Sigmoid colon (tissue), 6 donors: ENCODE measurements at regions not wholly inside any gene's neighbourhood (a gene's known extent, or its start where the extent isn't known, plus 50 kb on each side); places are given as distances from the start of the nearest gene placed in this dataset.

Source experiments
- DNase-seq: peaks from one replicate; pipeline ENCODE4 v3.0.0-alpha.2; 2019
- H3K27ac ChIP-seq, 4 donors: fragments of 200-600 bp; sonication (generic); one replicate each; pipeline ENCODE4 v1.5.1; 2016 to 2019; ENCODE audit warnings: mild to moderate bottlenecking in 1 of 4
- H3K27me3 ChIP-seq, 3 donors: fragments of 200-600 bp; sonication (generic); one replicate each; pipeline ENCODE4 v1.5.1; 2019; ENCODE audit warnings: mild to moderate bottlenecking in 1 of 3
- H3K36me3 ChIP-seq, 4 donors: fragments of 200-600 bp; sonication (generic); one replicate each; pipeline ENCODE4 v1.5.1; 2016 to 2019
- H3K4me1 ChIP-seq, 4 donors: fragments of 200-600 bp; sonication (generic); one replicate each; pipeline ENCODE4 v1.5.1; 2017 to 2019
- H3K4me3 ChIP-seq, 4 donors: fragments of 200-600 bp; sonication (generic); one replicate each; pipeline ENCODE4 v1.5.1; 2017 to 2019; ENCODE audit warnings: mild to moderate bottlenecking in 2 of 4, moderate library complexity in 1 of 4
- H3K9me3 ChIP-seq, 4 donors: fragments of 200-600 bp in 3 of 4; sonication (generic) in 3 of 4; one replicate each; pipeline versions ENCODE4 v1.5.1 to v1.6.1; 2013 to 2019
- CTCF ChIP-seq, 4 experiments: fragments of 450-650 bp in 3 of 4; fragments of 200-600 bp in 1 of 4; IDR thresholded peaks; one replicate each; pipeline ENCODE4 v1.5.1; 2016 to 2019; ENCODE audit warnings: antibody characterized with exemption in 4 of 4, mild to moderate bottlenecking in 3 of 4, moderate library complexity in 2 of 4
- EP300 ChIP-seq, 4 donors: sonication (generic); formaldehyde crosslinking; IDR thresholded peaks; one replicate each; pipeline ENCODE4 v1.6.1; 2017; ENCODE audit warnings: antibody characterized with exemption in 4 of 4
- POLR2A ChIP-seq, 2 donors: fragments of 450-650 bp; IDR thresholded peaks; one replicate each; pipeline ENCODE4 v1.6.1; 2016; ENCODE audit warnings: antibody characterized with exemption in 2 of 2, mild to moderate bottlenecking in 2 of 2, moderate library complexity in 2 of 2
- POLR2AphosphoS5 ChIP-seq, 4 donors: sonication (generic); formaldehyde crosslinking; IDR thresholded peaks; one replicate each; pipeline ENCODE4 v1.6.1; 2017; ENCODE audit warnings: antibody characterized with exemption in 4 of 4
- WGBS, 2 donors: extraction: QIAGEN DNeasy Blood & Tissue Kit; methylation state at CpG; one replicate each; pipeline ENCODE4 v1.1.7; 2013; 5-methylcytosine and 5-hydroxymethylcytosine counted together
- intact Hi-C: fragments of 100-400 bp; cut with DNase I; formaldehyde crosslinking; loops from one replicate; pipeline ENCODE4 v1.15.1; 2023
- donor health status: healthy with polysubstance abuse.
- donor health status: healthy.

- no peak overlapping the region for H3K4me3 ChIP-seq
- intact Hi-C loops: no loop called here
- TF ChIP-seq POLR2AphosphoS5 (IDR thresholded peaks at IDR 0.05): no peak
- TF ChIP-seq CTCF (IDR thresholded peaks at IDR 0.05): no peak
- no peak for TF ChIP-seq POLR2A (IDR thresholded peaks at IDR 0.05)
- TF ChIP-seq EP300 (IDR thresholded peaks at IDR 0.05): no peak
- no peaks in the 10 kb centered on the region for H3K27me3 ChIP-seq
- H3K9me3 ChIP-seq: no peaks in the 10 kb centered on the region
- no peaks in the 10 kb centered on the region for H3K36me3 ChIP-seq
- H3K27ac ChIP-seq: no peak overlapping the region
- no peak for DNase-seq
- WGBS, 2 donors: 82% methylated on average over 6 of the region's 6 CpGs
- peaks cover 0 to 34% (median 24%) of the 10 kb centered on the region in 4 donors for H3K4me1 ChIP-seq
Observed at GRCh38 chr10:78982726-78983125, 86.0 kb upstream of the ZMIZ1 start.

- H3K4me3 ChIP-seq: no peak overlapping the region
- no peaks in the 10 kb centered on the region for H3K27me3 ChIP-seq
- no peak overlapping the region for H3K27ac ChIP-seq
- 81 to 84% methylated on average over 4 of the region's 4 CpGs for WGBS, 2 donors
- no peak for TF ChIP-seq POLR2AphosphoS5 (IDR thresholded peaks at IDR 0.05)
- TF ChIP-seq EP300 (IDR thresholded peaks at IDR 0.05): no peak
- TF ChIP-seq POLR2A (IDR thresholded peaks at IDR 0.05): no peak
- no peak for TF ChIP-seq CTCF (IDR thresholded peaks at IDR 0.05)
- H3K9me3 ChIP-seq: no peaks in the 10 kb centered on the region
- H3K4me1 ChIP-seq: peaks cover 0 to 27% (median 22%) of the 10 kb centered on the region in 4 donors
- intact Hi-C loops: no loop called here
- H3K36me3 ChIP-seq: no peaks in the 10 kb centered on the region
- no peak for DNase-seq
Observed at GRCh38 chr10:78983608-78984007, 85.2 kb upstream of the ZMIZ1 start.

DNA sequence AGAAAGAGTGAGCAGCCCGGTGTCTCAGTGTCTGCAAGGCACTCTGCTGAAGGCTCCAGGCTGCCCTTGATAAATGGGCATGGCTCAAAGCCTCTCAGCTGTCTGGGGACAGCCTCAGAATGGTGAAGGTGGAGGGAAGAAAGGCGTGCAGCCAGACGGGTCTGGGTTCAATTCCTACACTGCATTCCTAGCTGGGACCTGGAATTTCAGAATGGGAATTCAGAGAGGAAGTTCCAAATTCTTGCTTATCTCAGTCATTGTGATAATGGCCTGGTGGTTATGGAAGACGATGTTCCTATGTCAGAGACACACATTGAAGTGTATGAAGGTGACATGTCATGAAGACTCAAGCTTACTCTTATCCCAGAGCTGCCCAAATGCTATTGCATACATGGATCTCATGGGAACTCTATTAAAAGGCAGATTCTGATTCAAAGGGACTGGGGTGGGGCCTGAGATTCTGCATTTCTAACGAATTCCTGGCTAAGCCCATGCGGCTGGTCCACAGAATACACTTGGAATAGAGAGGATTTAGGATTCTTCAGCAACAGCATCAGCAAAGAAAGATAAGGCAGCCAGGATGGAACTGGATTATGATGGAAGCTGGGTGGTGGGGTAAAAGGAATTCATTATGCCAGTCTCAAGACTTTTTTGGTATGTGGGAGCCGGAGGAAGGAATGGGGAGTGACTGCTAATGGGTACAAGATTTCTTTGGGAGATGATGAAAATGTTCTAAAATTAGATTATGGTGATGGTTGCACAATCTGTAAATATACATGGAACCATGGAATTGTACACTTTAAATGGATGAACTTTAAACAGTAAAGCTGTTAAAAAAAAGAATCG is 82.6 kb upstream of the ZMIZ1 start:
- Histone ChIP-seq H3K36me3 (no peaks in the 10 kb centered on the region), H3K4me1 (peaks cover 0 to 10% (median 4%) of the 10 kb centered on the region in 4 donors), H3K27ac (no peak overlapping the region), H3K4me3 (no peak overlapping the region), H3K27me3 (no peaks in the 10 kb centered on the region), H3K9me3 (no peaks in the 10 kb centered on the region)
- no peak for DNase-seq
- WGBS, 2 donors: 91% methylated on average over 8 of the region's 8 CpGs
- no peak for TF ChIP-seq CTCF (IDR thresholded peaks at IDR 0.05)
- no peak for TF ChIP-seq EP300 (IDR thresholded peaks at IDR 0.05)
- TF ChIP-seq POLR2A (IDR thresholded peaks at IDR 0.05): no peak
- no peak for TF ChIP-seq POLR2AphosphoS5 (IDR thresholded peaks at IDR 0.05)
- intact Hi-C loops: no loop called here

- intact Hi-C loops: no loop called here
- Histone ChIP-seq H3K4me1 (no peaks in the 10 kb centered on the region), H3K4me3 (no peak overlapping the region), H3K27me3 (no peaks in the 10 kb centered on the region), H3K9me3 (no peaks in the 10 kb centered on the region), H3K36me3 (no peaks in the 10 kb centered on the region), H3K27ac (no peak overlapping the region)
- WGBS, 2 donors: 34 to 43% methylated on average over 1 of the region's 1 CpG
- no peak for DNase-seq
- TF ChIP-seq EP300 (IDR thresholded peaks at IDR 0.05): no peak
- TF ChIP-seq POLR2AphosphoS5 (IDR thresholded peaks at IDR 0.05): no peak
- no peak for TF ChIP-seq CTCF (IDR thresholded peaks at IDR 0.05)
- TF ChIP-seq POLR2A (IDR thresholded peaks at IDR 0.05): no peak
Observed at GRCh38 chr10:78991187-78991586, 77.6 kb upstream of the ZMIZ1 start.
